ENCODE measurements at regions not wholly inside any gene's neighbourhood (a gene's known extent, or its start where the extent isn't known, plus 50 kb on each side); places are given as distances from the start of the nearest gene placed in this dataset.

DNA sequence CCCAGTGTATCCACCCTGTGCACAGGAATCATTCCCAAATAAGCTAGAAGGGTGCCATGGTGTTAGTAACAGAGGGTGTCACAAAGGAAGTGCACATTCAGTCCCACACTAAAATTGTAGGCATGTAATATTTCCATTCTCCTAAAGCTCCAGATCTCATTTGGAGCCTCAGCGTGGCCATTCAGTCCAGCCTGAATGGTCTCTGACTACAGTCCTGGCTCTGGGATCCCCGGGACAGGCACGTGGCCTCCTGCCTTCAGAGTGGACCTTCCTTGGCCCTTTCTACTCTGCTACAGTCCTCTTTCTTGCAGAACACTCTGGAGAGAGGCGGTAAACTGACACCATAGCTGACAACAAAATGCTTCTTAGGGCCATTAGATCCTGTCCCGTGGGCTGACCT lies 243.9 kb downstream of the IRX2 start:
- TF ChIP-seq, protein P1, sequence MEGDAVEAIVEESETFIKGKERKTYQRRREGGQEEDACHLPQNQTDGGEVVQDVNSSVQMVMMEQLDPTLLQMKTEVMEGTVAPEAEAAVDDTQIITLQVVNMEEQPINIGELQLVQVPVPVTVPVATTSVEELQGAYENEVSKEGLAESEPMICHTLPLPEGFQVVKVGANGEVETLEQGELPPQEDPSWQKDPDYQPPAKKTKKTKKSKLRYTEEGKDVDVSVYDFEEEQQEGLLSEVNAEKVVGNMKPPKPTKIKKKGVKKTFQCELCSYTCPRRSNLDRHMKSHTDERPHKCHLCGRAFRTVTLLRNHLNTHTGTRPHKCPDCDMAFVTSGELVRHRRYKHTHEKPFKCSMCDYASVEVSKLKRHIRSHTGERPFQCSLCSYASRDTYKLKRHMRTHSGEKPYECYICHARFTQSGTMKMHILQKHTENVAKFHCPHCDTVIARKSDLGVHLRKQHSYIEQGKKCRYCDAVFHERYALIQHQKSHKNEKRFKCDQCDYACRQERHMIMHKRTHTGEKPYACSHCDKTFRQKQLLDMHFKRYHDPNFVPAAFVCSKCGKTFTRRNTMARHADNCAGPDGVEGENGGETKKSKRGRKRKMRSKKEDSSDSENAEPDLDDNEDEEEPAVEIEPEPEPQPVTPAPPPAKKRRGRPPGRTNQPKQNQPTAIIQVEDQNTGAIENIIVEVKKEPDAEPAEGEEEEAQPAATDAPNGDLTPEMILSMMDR (IDR thresholded peaks at IDR 0.05): no peak
- 46 to 62% (median 51%) methylated on average over 5 of the region's 5 CpGs for WGBS, 3 donors
- no peaks in the 10 kb centered on the region for H3K9me3 ChIP-seq

DNA sequence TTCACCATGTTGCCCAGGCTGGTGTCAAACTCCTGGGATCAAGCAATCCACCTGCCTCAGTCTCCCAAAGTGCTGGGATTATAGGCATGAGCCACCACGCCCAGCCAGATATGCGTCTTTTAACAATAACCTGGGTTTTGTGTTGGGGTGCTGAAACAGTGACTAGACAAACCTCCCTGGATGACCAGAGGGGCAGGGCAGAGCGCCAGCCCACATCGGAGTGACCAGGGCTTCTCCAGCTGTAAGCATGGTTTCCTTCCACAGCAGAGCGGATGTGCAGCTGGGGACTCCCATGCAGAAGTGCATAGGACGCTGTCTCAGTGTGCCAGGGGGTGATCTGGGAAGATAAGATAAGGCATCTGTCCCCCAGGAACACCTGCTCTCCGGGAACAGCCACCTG lies 244.9 kb downstream of the IRX2 start:
- WGBS, 3 donors: 77 to 83% (median 81%) methylated on average over 7 of the region's 7 CpGs
- H3K9me3 ChIP-seq: no peaks in the 10 kb centered on the region
- H3K36me3 ChIP-seq (ENCODE audit: insufficient read depth in 1 of 2, low read depth in 1 of 2): no peaks in the 10 kb centered on the region
- H3K4me3 ChIP-seq: no peak overlapping the region
- no peaks in the 10 kb centered on the region for H3K4me1 ChIP-seq
- ATAC-seq: no peak
- TF ChIP-seq, protein P1 (IDR thresholded peaks at IDR 0.05): no peak
- no peaks in the 10 kb centered on the region for H3K27me3 ChIP-seq (ENCODE audit: insufficient read depth in 3 of 3, low read length in 2 of 3)
- H3K27ac ChIP-seq: no peak overlapping the region
- intact Hi-C loops (cut with DNase I): no loop called here
- DNase-seq: no peak

More for the DNA sequence above, 243.9 kb downstream of the IRX2 start:
- DNase-seq: no peak
- Histone ChIP-seq H3K27ac (no peak overlapping the region), H3K36me3 (ENCODE audit: insufficient read depth in 1 of 2, low read depth in 1 of 2) (no peaks in the 10 kb centered on the region), H3K27me3 (ENCODE audit: insufficient read depth in 3 of 3, low read length in 2 of 3) (no peaks in the 10 kb centered on the region), H3K4me3 (no peak overlapping the region), H3K4me1 (no peaks in the 10 kb centered on the region)
- intact Hi-C loops (cut with DNase I): no loop called here
- ATAC-seq: no peak

DNA sequence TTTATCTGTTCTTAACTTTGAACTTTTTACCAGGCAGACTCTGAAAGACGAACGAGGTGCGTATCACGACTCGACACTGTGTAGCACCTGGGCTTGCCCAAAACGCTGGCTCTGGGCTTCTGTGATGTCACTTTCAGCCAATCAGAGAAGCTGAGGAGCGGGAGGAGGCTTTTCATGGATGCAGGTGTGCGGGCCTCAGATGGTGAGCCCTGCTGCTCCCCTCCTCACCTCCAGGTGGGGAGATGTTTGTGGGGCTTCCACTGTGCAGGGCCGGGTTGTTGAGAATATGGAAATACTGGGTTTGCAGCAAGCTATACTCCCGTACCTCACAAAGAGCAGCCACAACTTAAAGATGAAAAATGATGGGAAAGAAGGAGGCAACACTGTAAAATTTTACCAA lies 246.3 kb downstream of the IRX2 start:
- ATAC-seq: no peak
- H3K4me3 ChIP-seq: no peak overlapping the region
- no peaks in the 10 kb centered on the region for H3K27me3 ChIP-seq (ENCODE audit: insufficient read depth in 3 of 3, low read length in 2 of 3)
- 70 to 73% (median 73%) methylated on average over 10 of the region's 10 CpGs for WGBS, 3 donors
- no peaks in the 10 kb centered on the region for H3K4me1 ChIP-seq
- intact Hi-C loops (cut with DNase I): no loop called here
- H3K27ac ChIP-seq: no peak overlapping the region
- TF ChIP-seq, protein P1 (IDR thresholded peaks at IDR 0.05): no peak
- no peak for DNase-seq
- no peaks in the 10 kb centered on the region for H3K36me3 ChIP-seq (ENCODE audit: insufficient read depth in 1 of 2, low read depth in 1 of 2)
- no peaks in the 10 kb centered on the region for H3K9me3 ChIP-seq

DNA sequence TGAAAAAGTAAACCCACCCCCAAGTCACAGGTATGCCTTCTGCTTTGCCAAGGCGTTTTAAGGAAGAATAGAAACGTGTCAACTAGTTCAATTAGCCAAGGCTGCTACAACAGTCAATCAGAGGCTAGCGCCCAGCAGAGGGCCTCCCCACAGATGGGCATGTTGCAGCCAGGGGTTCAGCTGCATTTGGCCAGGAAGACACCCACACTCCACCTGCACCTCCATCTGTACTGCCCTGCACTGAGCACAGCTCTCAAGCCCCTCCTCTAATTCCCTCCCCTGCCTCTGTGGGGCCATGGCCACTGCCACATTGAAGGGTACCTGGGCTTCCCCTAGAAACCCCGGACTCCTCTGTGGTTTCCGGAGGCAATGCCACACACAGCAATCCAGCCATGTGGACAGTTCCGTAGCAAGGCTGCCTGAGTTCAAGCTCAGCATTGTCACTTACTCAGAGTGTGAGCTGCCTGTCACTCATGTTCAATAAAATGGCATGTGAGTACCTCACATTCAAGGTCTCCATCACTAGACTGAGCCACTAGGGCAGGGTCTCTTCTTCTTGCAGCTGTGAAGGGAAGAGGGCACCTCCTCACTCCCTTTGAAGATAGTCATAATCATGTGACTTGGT lies 248.4 kb downstream of the IRX2 start:
- 72 to 77% (median 75%) methylated on average over 6 of the region's 6 CpGs for WGBS, 3 donors
- intact Hi-C loops (cut with DNase I): no loop called here

More for the DNA sequence above, 248.4 kb downstream of the IRX2 start:
- H3K9me3 ChIP-seq: no peaks in the 10 kb centered on the region
- no peak overlapping the region for H3K27ac ChIP-seq
- H3K36me3 ChIP-seq (ENCODE audit: insufficient read depth in 1 of 2, low read depth in 1 of 2): no peaks in the 10 kb centered on the region
- ATAC-seq (no peak), DNase-seq (no peak)
- H3K4me3 ChIP-seq: no peak overlapping the region
- H3K27me3 ChIP-seq (ENCODE audit: insufficient read depth in 3 of 3, low read length in 2 of 3): no peaks in the 10 kb centered on the region
- H3K4me1 ChIP-seq: no peaks in the 10 kb centered on the region
- TF ChIP-seq, protein P1 (IDR thresholded peaks at IDR 0.05): no peak
